ENCODE measurements at regions not wholly inside any gene's neighbourhood (a gene's known extent, or its start where the extent isn't known, plus 50 kb on each side); places are given as distances from the start of the nearest gene placed in this dataset.

DNA sequence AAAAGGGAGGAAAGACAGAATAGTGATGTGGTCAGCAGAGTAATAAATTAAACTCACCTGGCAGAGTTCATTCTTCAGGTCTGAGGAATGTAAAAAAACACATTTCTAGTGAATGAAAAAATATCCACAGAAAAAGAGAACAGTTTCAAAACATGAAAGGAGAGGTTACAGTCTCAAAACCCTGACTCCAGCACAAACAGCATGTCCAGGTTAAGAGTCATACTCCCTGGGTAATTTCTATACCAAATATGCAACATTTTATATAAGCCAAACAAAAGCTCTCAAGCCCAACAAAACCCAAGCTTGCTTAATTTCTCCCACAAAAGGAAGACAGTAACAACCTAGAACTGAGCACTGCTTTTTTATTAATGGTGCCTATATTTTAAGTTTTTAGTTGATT is 173.0 kb downstream of the NTMT2 start:
- no peak for DNase-seq

DNA sequence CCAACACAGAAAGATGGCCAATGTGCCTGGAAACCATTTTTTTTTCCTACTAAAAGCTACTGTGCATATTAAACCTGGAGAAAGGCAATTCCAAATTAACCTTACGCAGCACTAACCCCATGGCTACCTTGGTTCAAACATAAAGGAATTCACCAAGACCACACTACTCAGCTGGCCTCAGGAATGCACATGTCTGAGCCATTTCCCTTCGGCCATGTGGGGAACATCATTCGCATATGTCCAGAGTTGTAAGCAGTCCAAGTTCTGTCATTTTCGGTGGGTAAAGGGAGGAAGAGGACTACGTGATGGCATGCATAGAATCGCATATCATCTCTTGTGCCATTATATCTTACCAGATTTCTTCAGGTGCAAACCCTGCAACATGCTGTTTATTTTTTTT is 175.4 kb downstream of the NTMT2 start:
- no peak for DNase-seq

DNA sequence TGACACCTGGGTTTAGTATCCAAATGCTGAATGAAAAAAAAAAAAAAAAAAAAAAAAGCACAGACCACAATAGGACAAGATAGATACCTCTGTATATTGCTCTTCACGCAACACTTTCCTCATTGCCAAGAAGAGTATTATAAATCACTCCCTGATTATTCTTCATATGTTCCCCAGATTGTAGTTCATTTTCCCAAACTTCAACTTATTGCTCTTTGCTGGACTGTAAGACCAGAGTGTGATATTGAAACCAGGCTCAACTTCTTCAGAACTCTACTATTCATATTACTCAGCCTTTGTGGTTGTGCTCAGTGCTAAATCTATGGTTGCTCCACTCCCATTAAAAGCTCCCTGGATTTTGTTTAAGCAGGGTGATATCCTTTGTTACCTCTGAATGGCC is 180.4 kb downstream of the NTMT2 start:
- no peak for DNase-seq

DNA sequence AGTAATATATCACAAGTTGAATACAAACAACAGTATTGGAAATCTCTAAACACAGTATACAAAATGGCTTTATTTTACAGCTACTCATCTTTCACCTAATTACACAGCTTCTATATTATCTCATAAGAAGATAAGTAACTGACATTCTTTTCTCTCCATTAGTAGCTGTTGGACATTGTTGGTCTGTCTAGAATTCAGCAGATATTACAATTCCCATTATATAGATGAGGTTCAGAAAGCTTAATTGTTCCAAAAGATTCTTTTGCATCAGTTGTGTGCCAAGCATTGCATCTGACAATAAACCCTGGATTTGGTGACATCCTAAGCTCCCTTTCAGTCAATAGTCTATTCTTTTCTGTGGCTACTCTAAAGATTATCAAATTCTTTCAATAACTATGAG is 187.0 kb downstream of the NTMT2 start:
- no peak for DNase-seq

DNA sequence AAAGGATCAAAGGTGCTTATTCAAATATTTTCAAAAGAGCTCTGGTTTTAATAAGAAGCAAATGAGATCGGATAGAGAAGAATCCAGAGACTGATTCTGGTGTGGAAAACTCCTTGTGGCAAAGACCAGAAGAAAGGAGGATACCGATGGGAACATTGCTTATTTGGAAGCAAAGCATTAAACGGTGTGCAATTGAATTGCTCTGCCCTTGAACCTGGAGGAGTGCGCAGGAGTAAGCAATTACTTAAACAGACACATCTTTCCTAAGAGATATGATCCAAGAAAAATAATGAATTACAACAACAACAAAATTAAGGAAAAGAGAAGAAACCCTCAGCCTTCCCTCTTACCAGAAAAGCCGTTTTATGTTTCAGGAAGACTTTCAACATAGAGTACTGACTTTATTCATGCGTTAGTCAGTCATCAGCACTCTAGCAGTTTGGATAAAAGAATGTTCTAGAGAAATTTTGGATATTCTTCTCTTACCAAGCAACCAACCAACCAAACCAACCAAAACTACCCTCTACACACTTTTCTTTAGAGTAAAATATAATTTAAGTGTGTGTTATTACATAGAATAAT is 191.7 kb downstream of the NTMT2 start:
- DNase-seq = no peak

DNA sequence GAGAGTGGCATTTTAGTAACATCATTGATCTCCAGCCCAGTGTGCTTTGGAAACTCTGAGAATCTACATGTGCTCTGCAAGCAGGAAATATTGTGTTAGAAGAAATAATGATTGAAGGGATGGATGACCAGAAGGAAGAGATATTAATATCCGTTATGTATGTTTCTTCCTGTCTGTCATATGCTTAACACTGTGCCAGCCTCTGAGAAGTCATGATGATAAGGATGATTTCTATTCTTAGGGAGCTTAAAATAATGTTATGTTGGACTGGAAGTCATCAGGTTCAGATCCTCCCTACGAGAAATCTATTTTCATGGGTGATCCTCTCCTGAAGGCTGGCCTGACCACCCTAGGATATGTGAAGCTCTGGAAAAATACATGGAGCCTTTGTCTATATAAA is 192.4 kb upstream of the GORAB start:
- no peak for DNase-seq

DNA sequence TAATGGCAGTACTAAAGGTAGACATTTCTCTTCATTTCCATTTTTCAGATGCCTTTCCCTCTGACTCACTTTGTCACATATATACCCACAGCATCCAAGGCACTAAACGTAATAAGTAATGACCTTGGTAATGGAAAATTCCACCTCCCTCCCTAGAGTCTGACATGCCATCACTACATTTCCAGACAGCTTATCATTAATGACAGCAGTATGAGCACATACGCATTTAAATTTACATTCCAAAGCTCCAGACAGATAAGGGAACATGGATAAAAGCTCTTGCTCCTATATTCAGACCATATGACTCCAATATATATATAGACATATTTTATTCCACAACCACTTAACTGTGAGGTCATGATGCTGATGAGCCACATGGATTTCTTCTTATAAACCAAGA is 191.7 kb upstream of the GORAB start:
- DNase-seq = no peak

DNA sequence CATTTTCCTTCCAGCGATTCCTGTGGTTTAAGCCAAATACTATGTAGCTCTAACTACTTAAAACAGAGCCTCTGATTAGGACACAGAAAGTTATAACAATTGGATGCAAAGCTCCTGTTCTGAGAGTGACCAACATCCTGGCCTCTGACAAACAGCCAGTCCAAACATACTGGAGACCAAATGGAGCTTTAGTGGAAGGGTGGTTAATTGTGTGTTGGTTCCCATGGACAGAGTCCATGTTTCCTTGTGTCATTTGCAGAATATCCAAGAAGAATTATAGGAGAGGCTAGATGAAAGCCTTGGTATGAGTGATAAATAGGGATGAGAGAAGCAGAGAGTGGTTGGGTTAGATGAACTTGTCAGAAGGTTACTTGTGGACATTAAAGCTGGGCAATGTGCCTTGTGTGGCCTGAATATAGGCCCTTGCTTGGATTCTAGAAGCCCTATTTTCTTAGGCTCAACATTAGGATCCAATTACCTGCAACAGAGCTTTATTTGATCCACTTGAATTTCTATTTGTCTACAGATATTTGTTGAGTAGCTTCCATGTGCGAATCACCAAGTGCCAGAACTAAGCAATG is 180.5 kb upstream of the GORAB start:
- DNase-seq = no peak

DNA sequence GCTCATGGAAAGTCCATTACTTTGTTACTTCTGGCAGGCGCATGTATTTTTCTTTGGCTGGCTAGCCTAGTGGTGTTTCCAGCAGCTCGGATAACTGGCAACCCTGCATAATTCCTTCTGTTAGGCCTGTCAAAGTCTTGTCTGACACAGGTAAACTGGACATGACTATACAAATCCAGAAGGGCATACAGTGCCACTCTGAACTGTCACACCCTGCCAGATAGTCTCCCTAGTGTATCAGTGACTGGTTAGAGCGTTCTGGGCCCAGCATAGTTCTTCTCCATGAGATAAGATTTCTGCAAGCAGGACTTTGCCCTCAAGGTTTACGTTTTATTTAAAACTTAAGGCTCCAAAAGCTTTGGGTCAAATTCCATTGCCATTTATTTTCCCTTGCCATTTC is 177.7 kb upstream of the GORAB start:
- DNase-seq = no peak

DNA sequence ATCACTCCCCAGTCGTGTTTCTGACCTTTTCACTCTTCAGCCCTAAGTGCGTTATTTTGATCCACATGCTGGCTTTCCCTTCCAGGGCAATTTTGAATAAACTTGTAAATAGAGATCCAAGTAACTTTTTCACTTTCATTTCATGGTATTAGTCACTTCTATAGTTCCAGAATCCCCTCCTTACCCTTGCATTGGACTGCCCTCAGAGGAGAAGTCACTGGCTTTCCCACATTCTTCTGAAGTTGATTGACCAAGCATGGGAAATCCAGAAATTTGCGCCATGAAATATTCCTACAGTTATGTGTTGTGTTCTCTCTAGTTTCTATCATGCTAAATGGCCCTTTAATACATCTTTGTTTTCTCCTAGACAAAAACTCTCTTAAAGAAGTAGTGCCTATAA is 177.3 kb upstream of the GORAB start:
- DNase-seq = no peak

DNA sequence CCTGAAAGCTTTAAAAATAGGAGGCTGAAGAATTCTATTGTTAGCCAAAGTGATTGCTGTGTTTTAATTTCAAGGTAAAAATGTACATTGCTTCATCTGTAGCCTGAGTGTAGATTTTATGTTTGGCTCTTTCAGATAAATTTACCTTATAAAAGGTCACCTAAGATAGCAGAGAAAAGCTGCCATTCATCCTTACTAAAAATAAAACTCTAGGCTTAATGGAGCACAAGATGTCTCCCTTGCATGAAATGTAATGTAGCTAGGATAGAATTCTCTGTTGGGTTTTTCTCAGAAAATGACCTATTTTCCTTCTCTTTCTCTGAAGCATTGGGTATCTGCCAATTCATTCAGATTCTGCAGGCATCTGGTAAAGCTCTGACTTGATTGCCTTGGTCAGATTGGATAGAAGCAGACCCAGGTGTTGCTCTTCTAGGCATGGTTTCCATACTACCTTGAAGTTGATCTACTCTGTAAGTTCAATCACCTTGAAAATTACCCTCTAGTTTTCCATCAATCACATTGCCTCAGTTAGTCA is 176.6 kb upstream of the GORAB start:
- DNase-seq = no peak

DNA sequence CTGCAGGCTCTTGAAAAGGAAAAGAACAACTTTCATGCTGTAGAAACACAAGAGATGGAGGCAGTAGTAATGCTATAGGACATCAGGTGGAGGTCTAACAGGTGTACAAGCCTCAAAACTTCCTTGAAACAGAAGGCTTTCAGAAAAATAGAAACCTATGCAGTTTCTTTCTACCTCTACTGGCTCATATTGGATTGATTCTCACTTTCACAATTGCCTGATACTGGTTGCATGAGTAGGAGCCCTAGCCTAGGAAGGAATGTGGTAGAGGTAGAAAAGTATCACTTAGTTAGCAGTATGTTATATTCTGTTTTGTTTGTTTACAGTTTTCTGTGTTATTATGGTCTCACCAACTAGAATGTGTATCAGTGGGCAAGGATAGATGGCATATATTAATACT is 175.4 kb upstream of the GORAB start:
- no peak for DNase-seq

DNA sequence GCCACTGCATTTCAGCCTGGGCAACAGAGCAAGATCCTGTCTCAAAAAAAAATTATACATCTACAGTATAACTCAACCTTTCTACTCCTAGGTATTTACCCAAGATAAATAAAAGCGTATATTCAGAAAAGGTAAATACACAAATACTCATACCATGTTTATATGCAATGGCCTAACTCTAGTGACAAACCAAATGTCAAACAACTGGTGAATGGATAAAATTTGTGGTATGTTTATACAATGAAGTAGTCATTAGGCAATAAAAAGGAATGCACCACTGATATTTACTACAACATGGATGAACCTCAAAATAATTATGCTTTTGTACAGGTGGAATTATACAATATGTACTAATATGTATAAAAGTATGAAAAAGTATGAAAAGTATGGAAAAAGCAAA is 174.2 kb upstream of the GORAB start:
- no peak for DNase-seq

DNA sequence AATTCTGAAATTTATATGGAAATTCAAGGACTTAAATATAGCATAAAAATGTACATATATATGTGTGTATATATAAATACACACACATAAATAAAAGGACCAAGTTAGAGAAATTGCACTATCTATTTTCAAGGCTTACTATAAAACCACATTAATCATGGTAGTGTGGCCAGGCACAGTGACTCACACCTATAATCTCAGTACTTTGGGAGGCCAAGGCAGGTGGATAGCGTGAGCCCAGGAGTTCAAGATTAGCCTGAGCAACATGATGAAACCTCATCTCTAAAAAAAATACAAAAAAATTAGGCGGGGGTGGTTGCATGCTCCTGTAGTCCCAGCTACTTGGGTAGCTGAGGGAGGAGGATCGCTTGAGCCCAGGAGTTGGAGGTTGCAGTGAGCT is 171.4 kb upstream of the GORAB start:
- DNase-seq = no peak

DNA sequence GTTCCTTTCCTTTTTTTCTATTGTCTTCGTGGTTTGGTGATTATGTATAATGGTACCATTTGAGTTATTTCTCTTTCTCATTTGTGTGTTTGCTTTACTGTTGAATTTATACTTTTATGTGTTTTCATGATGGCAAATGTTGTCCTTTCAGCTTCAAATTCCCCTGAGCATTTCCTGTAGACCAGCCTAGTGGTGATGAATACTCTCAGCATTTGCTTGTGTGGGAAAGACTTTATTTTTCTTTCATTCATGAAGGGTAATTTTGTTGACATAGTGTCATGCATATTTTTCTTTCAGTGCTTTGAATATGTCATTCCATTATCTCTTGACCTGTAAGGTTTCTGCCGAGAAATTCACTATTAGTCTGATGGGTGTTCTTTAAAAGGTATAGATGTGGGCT is 166.6 kb upstream of the GORAB start:
- DNase-seq = no peak

DNA sequence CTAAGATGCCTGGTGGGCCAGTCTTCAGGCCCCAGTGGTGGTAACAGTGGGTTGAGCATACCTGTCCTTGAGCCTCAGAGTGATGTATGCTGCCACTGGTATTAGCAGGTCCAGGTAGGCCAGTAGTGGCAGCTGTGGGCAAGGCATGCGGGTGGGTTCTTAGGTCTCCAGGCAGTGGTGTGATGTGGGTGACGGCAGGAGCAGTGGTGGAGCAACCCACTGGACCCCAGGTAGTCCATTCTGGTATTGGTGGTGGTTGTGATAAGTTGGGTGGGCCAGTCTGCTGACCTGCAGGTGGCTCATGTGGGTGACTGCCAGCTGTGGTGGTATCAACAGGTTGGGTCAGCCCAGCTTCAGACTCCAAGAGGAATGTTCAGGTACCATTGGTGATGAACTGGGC is 165.0 kb upstream of the GORAB start:
- DNase-seq = no peak

DNA sequence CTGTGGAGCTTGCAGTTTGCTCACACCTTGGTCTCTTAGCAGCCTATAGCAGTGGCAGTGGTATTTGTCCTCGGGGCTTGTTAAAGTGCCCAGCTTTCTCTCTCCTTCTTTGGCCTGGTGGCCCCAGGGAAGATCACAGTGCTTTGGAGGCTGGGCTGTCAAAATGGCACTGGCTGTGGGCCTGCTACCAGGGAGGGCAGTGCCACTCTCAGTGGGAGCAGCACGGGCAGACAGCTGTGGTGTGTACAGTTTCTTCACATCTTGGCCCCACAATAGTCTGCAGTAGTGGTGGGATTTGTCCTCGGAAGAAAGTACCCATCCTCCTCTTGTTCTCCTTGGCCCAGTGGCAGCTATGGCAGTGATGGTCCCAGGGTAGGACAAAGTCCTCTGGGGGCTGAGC is 164.4 kb upstream of the GORAB start:
- no peak for DNase-seq

DNA sequence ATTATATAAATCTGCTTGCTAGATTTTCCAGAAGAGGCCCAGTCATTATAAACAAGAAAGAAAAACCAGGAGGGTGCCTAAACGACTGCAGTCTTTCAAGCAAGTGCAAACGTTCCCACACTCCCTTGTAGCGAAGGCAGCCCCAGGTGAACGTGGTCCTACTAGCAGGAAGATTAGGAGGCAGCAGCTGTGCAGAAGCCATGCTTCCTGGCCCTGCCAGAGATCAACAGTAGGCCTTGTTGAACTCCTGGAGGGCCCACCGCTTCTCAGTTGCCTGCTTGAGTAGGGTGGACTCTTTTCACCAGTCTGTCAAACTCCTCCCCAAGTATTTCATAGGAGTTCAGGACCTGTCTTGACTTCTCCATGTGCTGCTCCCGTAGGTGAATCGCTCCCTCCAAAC is 163.0 kb upstream of the GORAB start:
- no peak for DNase-seq

DNA sequence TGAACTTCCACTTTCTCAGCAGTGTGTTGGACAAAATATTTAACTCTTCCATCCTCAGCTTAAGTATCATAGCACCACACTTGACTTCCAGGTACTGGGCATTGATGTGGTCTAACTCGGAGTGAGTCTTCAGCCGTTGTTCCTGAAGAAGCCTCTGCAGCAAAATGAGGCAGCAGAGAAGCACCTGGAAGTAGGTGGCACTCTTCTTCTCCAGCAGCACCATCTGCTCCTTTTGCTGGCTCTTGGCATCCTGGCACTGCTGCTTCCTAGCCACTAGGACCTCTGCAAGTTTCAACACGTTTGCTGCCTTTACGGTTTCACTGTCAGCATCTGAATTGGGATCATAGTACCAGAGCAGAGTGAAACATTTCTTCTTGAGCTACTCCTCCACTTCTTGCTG is 162.5 kb upstream of the GORAB start:
- no peak for DNase-seq

DNA sequence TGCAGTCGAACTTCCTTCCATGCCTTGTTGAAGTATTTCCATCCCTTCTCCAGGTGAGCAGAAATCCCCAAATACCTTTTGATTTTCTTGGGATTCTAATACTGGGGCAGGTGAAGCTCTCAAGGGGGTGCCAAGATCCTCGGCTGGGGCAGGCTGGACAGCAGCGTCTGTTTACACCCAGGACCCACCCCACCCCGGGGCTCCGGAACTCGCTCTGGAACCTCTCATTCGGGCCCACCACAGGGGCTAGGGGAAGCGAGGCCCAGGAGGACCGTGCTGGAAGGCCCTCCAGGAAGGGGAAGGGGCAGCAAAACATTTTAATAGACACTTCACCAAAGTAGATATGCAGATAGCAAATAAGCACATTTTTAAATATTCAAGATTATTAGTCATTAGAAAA is 161.9 kb upstream of the GORAB start:
- DNase-seq = no peak

DNA sequence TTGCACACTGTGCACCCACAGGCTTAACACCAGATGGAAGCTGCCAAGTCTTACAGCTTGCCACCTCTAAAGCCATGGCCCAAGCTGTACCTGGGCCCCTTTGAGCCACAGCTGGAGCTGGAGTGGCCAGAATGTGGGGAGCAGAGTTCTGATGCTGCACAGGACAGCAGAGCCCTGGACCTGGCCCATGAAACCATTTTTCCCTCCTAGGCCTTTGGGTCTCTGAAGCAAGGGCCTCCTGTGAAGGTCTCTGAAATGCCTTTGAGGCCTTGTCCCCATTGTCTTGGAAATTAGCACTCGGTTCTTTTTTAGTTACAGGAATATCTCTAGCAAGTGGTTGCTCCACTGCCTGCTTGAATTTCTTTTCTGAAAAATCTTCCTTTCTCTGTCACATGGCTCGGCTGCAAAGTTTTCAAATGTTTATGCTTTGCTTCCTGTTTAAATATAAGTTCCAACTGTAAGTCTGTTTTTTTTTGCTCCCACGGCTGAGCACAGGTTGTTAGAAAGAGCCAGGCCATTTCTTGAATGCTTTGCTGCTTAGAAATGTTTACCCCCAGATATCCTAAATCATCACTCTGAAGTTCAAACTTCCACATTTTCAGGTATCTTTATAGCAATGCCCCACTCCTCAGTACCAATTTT is 156.8 kb upstream of the GORAB start:
- no peak for DNase-seq

DNA sequence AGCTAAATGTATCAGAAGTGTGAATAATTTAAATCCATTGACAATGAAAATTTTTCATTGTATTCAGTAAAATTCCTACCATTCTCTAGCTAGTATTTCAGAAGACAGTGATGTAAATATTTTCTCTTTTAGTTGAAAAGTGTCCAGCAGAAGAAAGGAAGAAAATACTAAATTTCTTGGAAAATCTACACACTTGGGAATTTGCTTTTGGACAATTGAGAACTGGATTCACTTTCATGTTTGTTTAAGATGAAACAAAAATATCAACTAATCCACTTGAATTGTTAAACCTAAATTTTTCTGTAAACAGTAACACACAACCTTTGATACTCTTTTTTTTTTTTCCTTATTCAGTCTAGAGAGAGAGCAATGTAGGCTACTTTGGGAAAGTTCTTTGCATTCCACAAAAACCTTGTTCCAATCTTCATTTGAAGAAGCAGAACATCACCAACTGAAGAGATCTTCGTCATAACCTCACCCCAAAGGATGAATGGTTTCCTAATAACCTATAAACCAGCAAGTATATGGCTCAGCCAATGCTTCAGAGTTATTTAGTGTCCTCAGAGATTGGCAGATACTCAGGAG is 155.1 kb upstream of the GORAB start:
- DNase-seq = no peak

DNA sequence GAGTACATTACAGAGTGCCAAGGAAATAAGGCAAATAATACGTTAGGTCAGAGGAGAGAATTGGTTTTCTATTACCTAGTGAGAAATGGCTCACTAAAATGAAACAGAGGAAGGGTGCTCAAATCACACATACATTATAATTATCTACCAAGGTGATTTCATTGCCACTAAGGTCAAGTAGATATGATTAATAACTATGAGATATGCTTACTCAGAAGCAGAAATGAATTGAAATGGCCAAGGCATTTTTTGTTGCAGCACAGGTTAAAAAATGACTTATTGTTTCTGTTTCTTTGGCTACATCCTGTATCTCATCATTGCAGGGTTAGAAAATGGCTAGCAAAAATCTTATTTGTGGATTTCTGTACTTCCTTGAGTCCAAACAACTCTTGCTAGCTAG is 154.5 kb upstream of the GORAB start:
- DNase-seq = no peak

DNA sequence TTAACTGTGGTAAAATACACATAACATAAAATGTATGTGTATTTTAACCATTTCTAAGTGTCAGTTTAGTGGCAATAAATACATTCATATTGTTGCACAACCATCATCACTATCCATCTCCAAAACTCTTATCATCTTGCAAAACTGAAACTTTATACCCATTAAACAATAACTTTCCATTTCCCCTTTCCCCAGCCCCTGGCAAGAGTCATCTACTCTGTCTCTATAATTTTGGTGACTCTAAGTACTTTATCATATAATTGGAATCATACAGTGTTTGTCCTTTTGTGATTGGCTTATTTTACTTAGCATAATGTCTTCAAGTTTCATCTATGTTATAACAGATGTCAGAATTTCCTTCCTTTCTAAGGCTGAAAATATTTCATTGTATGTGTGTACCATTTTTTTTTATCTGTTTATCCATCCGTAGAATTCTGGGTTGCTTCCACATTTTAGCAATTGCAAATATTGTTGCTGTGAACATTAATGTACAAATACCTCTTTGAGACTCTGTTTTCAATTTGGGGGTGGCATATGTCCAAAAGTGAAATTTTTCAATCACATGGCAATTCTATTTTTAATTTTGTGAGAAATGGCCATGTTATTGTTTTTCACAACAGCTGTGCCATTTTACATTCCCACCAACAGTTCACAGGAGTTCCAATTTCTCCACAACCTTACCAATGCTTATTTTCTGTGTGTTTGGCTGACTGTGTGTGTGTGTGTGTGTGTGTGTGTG is 153.9 kb upstream of the GORAB start:
- DNase-seq = no peak
